CD8-positive, alpha-beta memory T cell (primary cell): ENCODE measurements at regions not wholly inside any gene's neighbourhood (a gene's known extent, or its start where the extent isn't known, plus 50 kb on each side); places are given as distances from the start of the nearest gene placed in this dataset.

ENCODE experiments used
- CTCF ChIA-PET: fragments of 350-600 bp; sonication (Branson Sonifier 250); formaldehyde crosslinking; loops from one replicate; lab custom pipeline; 2021; ENCODE audit warnings: antibody characterized with exemption; lab: Charles Lee
- POLR2A ChIA-PET: fragments of 350-600 bp; sonication (Branson Sonifier 250); formaldehyde crosslinking; loops from one replicate; lab custom pipeline; 2021; ENCODE audit warnings: antibody characterized with exemption; lab: Charles Lee
- DNase-seq, 5 donors: peaks; one replicate each; pipeline versions ENCODE4 v3.0.0 to v3.0.0-alpha.2; 2020 to 2022; ENCODE audit warnings: mixed read lengths in 1 of 5
- H3K27ac ChIP-seq: one replicate; pipeline ENCODE4 v1.7.0; 2013; ENCODE audit warnings: low read depth, mild to moderate bottlenecking, low read length, moderate library complexity
- H3K27me3 ChIP-seq: 2 replicates; pipeline ENCODE4 v1.7.0; 2013; ENCODE audit warnings: low read length, mild to moderate bottlenecking; ENCODE audit not compliant: insufficient read depth, poor library complexity, severe bottlenecking
- H3K36me3 ChIP-seq: 2 replicates; pipeline ENCODE4 v1.7.0; 2013; ENCODE audit warnings: mild to moderate bottlenecking, low read length, moderate library complexity; ENCODE audit not compliant: insufficient read depth
- H3K4me1 ChIP-seq: 2 replicates; pipeline ENCODE4 v1.7.0; 2013; ENCODE audit warnings: mild to moderate bottlenecking, low read length, moderate library complexity; ENCODE audit not compliant: insufficient read depth
- H3K4me3 ChIP-seq: 2 replicates; pipeline ENCODE4 v1.7.0; 2013; ENCODE audit warnings: mild to moderate bottlenecking, low read length
- H3K9me3 ChIP-seq: 2 replicates; pipeline ENCODE4 v1.7.0; 2013; ENCODE audit warnings: mild to moderate bottlenecking, low read length
- H3K27ac Mint-ChIP-seq, 8 donors: one replicate each; pipeline ENCODE4 v1.8.0; 2020 to 2021; ENCODE audit warnings: mixed read lengths in 8 of 8, mild to moderate bottlenecking in 6 of 8, inconsistent platforms in 3 of 8, moderate library complexity in 3 of 8
- H3K27me3 Mint-ChIP-seq, 2 donors: one replicate each; pipeline ENCODE4 v1.8.0; 2020 to 2021; ENCODE audit warnings: mixed read lengths in 2 of 2, mild to moderate bottlenecking in 1 of 2, moderate library complexity in 1 of 2
- H3K36me3 Mint-ChIP-seq, 3 donors: one replicate each; pipeline ENCODE4 v1.8.0; 2020 to 2021; ENCODE audit warnings: mixed read lengths in 3 of 3, inconsistent platforms in 1 of 3, mild to moderate bottlenecking in 1 of 3
- H3K4me1 Mint-ChIP-seq, 3 donors: one replicate each; pipeline ENCODE4 v1.8.0; 2020 to 2021; ENCODE audit warnings: mixed read lengths in 3 of 3, inconsistent platforms in 1 of 3, mild to moderate bottlenecking in 1 of 3
- H3K4me3 Mint-ChIP-seq, 7 donors: one replicate each; pipeline ENCODE4 v1.8.0; 2020 to 2021; ENCODE audit warnings: mixed read lengths in 7 of 7, mild to moderate bottlenecking in 6 of 7, moderate library complexity in 4 of 7, inconsistent platforms in 2 of 7
- H3K9me3 Mint-ChIP-seq, 5 donors: one replicate each; pipeline ENCODE4 v1.8.0; 2020 to 2022; ENCODE audit warnings: mixed read lengths in 5 of 5, mild to moderate bottlenecking in 3 of 5, moderate library complexity in 2 of 5, inconsistent platforms in 1 of 5

DNA sequence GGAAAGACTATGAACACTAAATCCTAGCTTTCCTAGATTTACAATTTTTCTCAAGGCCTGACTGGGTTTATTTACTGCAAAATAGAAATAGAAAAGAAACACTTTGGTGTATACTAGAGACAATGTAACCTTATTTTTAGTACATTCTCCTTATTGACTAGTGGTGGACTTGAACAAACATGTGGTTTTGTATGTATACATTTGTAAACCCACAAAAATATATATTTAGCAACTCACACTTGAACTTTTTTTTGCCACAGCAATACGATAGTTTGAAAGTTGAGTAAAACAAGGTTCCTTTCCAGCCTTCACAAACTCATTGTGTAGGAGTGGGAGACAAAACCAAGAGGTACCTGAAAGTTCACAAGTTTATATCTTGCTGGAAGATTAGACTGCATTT lies 1633.4 kb upstream of the LRRTM1 start:
- Histone ChIP-seq H3K4me3 (no peak overlapping the region), H3K27me3 (no peaks in the 10 kb centered on the region), H3K9me3 (no peaks in the 10 kb centered on the region), H3K27ac (no peak overlapping the region), H3K36me3 (no peaks in the 10 kb centered on the region), H3K4me1 (no peaks in the 10 kb centered on the region)
- H3K4me3 Mint-ChIP-seq = no peak overlapping the region
- no peaks in the 10 kb centered on the region for H3K36me3 Mint-ChIP-seq
- ChIA-PET CTCF (no interaction called here), POLR2A (no interaction called here)
- no peak for DNase-seq
- no peaks in the 10 kb centered on the region for H3K27me3 Mint-ChIP-seq
- no peaks in the 10 kb centered on the region for H3K4me1 Mint-ChIP-seq
- no peak overlapping the region for H3K27ac Mint-ChIP-seq
- peaks cover 0 to 37% (median 12%) of the 10 kb centered on the region in 5 donors for H3K9me3 Mint-ChIP-seq

- CTCF ChIA-PET = no interaction called here
- no peaks in the 10 kb centered on the region for H3K27me3 Mint-ChIP-seq
Measured at GRCh38 chr2:81903534-81903933, 1599.0 kb upstream of the LRRTM1 start.

DNA sequence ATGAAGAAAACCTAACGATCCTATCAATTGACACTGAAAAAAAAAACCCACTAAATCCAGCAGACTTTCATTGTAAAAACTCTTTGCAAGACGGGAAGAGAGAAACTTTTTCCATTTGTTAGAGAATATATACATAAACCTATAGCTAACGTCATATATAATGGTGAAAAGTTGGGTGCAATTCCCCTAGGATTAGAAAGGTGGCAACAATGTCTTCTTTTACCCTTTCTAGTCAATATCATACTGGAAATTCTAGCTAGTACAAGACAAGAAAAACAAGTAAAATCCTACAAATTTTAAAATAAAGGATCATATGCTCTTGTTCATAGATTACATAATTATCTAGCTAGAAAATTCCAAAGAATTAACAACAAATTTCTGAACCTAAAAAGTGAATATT lies 1596.5 kb upstream of the LRRTM1 start:
- Mint-ChIP-seq H3K27me3 (no peaks in the 10 kb centered on the region), H3K27ac (no peak overlapping the region), H3K4me3 (no peak overlapping the region), H3K9me3 (peaks cover 6 to 50% (median 12%) of the 10 kb centered on the region in 5 donors), H3K4me1 (no peaks in the 10 kb centered on the region), H3K36me3 (no peaks in the 10 kb centered on the region)
- DNase-seq = no peak
- POLR2A ChIA-PET = no interaction called here
- Histone ChIP-seq H3K27me3 (no peaks in the 10 kb centered on the region), H3K27ac (no peak overlapping the region), H3K9me3 (no peaks in the 10 kb centered on the region), H3K4me1 (no peaks in the 10 kb centered on the region), H3K4me3 (no peak overlapping the region), H3K36me3 (no peaks in the 10 kb centered on the region)
- CTCF ChIA-PET = no interaction called here

More at GRCh38 chr2:81903534-81903933, 1599.0 kb upstream of the LRRTM1 start:
- H3K9me3 Mint-ChIP-seq = peaks cover 2 to 45% (median 10%) of the 10 kb centered on the region in 5 donors
- no peaks in the 10 kb centered on the region for H3K27me3 ChIP-seq
- no peaks in the 10 kb centered on the region for H3K36me3 ChIP-seq
- H3K4me1 Mint-ChIP-seq = no peaks in the 10 kb centered on the region
- no peaks in the 10 kb centered on the region for H3K36me3 Mint-ChIP-seq
- no peak overlapping the region for H3K4me3 ChIP-seq
- DNase-seq = no peak
- H3K4me1 ChIP-seq = no peaks in the 10 kb centered on the region
- no peak overlapping the region for H3K27ac ChIP-seq
- no peaks in the 10 kb centered on the region for H3K9me3 ChIP-seq
- no peak overlapping the region for H3K4me3 Mint-ChIP-seq
- POLR2A ChIA-PET = no interaction called here
- H3K27ac Mint-ChIP-seq = no peak overlapping the region

DNA sequence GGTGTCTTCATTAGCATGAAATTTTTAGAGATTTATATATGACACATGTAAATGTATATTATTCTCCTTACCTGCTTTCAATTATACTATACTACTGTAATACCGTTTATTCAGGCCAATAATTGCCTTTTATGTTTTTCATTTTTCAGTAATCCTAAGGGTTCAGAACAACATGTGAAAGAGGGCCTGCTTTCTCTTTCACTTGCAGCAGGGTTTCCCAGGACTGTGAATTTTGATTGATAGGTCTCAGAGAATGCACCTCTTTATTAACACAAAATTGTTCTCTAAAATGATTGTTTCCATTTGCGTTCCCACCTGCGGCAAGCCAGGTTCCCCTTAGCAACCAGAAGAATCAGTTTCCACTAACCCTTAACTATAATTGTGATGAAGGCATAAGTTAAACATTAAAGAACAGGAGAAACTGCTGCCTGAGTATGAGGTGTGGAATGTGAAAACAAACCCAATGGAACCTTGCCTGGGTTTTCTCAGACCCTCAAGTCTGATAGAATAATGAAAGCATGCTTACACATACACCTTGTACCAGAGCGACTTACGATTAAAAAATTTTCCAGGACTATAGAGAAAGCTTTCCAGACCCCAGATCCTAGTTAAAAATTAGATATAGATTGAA lies 1591.2 kb upstream of the LRRTM1 start:
- H3K9me3 Mint-ChIP-seq = peaks cover 10 to 47% (median 19%) of the 10 kb centered on the region in 5 donors
- no peaks in the 10 kb centered on the region for H3K27me3 Mint-ChIP-seq
- H3K36me3 ChIP-seq = no peaks in the 10 kb centered on the region
- H3K4me1 ChIP-seq = no peaks in the 10 kb centered on the region
- H3K27ac ChIP-seq = no peak overlapping the region
- DNase-seq = no peak
- no peaks in the 10 kb centered on the region for H3K27me3 ChIP-seq
- no peaks in the 10 kb centered on the region for H3K9me3 ChIP-seq
- ChIA-PET POLR2A (no interaction called here), CTCF (no interaction called here)
- H3K4me1 Mint-ChIP-seq = no peaks in the 10 kb centered on the region
- H3K4me3 ChIP-seq = no peak overlapping the region
- no peak overlapping the region for H3K27ac Mint-ChIP-seq
- H3K4me3 Mint-ChIP-seq = no peak overlapping the region
- H3K36me3 Mint-ChIP-seq = no peaks in the 10 kb centered on the region

GRCh38 chr2:81894451-81894990 lies 1590.0 kb upstream of the LRRTM1 start:
- H3K9me3 Mint-ChIP-seq = peaks cover 10 to 45% (median 24%) of the 10 kb centered on the region in 5 donors
- H3K4me3 Mint-ChIP-seq = no peak overlapping the region
- Histone ChIP-seq H3K27me3 (no peaks in the 10 kb centered on the region), H3K9me3 (no peaks in the 10 kb centered on the region), H3K4me1 (no peaks in the 10 kb centered on the region), H3K4me3 (no peak overlapping the region), H3K27ac (no peak overlapping the region), H3K36me3 (no peaks in the 10 kb centered on the region)
- POLR2A ChIA-PET = no interaction called here
- H3K27ac Mint-ChIP-seq = no peak overlapping the region
- CTCF ChIA-PET = no interaction called here
- no peak for DNase-seq
- H3K36me3 Mint-ChIP-seq = no peaks in the 10 kb centered on the region
- H3K4me1 Mint-ChIP-seq = no peaks in the 10 kb centered on the region
- H3K27me3 Mint-ChIP-seq = no peaks in the 10 kb centered on the region

GRCh38 chr2:81876624-81877023 lies 1572.1 kb upstream of the LRRTM1 start:
- H3K4me1 Mint-ChIP-seq = no peaks in the 10 kb centered on the region
- no peaks in the 10 kb centered on the region for H3K36me3 Mint-ChIP-seq
- no peaks in the 10 kb centered on the region for H3K4me1 ChIP-seq
- H3K27ac Mint-ChIP-seq = no peak overlapping the region
- H3K4me3 Mint-ChIP-seq = no peak overlapping the region
- no peaks in the 10 kb centered on the region for H3K9me3 ChIP-seq
- no peaks in the 10 kb centered on the region for H3K27me3 ChIP-seq
- DNase-seq = no peak
- peaks cover 0 to 35% (median 4%) of the 10 kb centered on the region in 5 donors for H3K9me3 Mint-ChIP-seq
- no peak overlapping the region for H3K4me3 ChIP-seq
- ChIA-PET CTCF (no interaction called here), POLR2A (no interaction called here)
- no peaks in the 10 kb centered on the region for H3K36me3 ChIP-seq
- no peak overlapping the region for H3K27ac ChIP-seq
- H3K27me3 Mint-ChIP-seq = no peaks in the 10 kb centered on the region

GRCh38 chr2:81872006-81872405 lies 1567.5 kb upstream of the LRRTM1 start:
- Histone ChIP-seq H3K27me3 (no peaks in the 10 kb centered on the region), H3K4me3 (no peak overlapping the region), H3K27ac (no peak overlapping the region), H3K36me3 (no peaks in the 10 kb centered on the region), H3K4me1 (no peaks in the 10 kb centered on the region), H3K9me3 (no peaks in the 10 kb centered on the region)
- peaks cover 5 to 37% (median 10%) of the 10 kb centered on the region in 5 donors for H3K9me3 Mint-ChIP-seq
- no peak overlapping the region for H3K27ac Mint-ChIP-seq
- H3K36me3 Mint-ChIP-seq = no peaks in the 10 kb centered on the region
- ChIA-PET POLR2A (no interaction called here), CTCF (no interaction called here)
- H3K27me3 Mint-ChIP-seq = no peaks in the 10 kb centered on the region
- no peak for DNase-seq
- no peaks in the 10 kb centered on the region for H3K4me1 Mint-ChIP-seq
- no peak overlapping the region for H3K4me3 Mint-ChIP-seq

GRCh38 chr2:81870119-81870518 lies 1565.6 kb upstream of the LRRTM1 start:
- Histone ChIP-seq H3K4me1 (no peaks in the 10 kb centered on the region), H3K27me3 (no peaks in the 10 kb centered on the region), H3K9me3 (no peaks in the 10 kb centered on the region), H3K27ac (no peak overlapping the region), H3K4me3 (no peak overlapping the region), H3K36me3 (no peaks in the 10 kb centered on the region)
- POLR2A ChIA-PET = no interaction called here
- CTCF ChIA-PET = no interaction called here
- H3K36me3 Mint-ChIP-seq = no peaks in the 10 kb centered on the region
- no peak overlapping the region for H3K27ac Mint-ChIP-seq
- no peaks in the 10 kb centered on the region for H3K4me1 Mint-ChIP-seq
- H3K9me3 Mint-ChIP-seq = peaks cover 7 to 29% (median 14%) of the 10 kb centered on the region in 5 donors
- H3K27me3 Mint-ChIP-seq = no peaks in the 10 kb centered on the region
- H3K4me3 Mint-ChIP-seq = no peak overlapping the region
- DNase-seq = no peak
